ENCODE measurements at regions not wholly inside any gene's neighbourhood (a gene's known extent, or its start where the extent isn't known, plus 50 kb on each side); places are given as distances from the start of the nearest gene placed in this dataset.

- no peak for TF ChIP-seq CTCF (IDR thresholded peaks at IDR 0.05; ENCODE audit: low read depth, low read length, missing control alignments)
- no peak for DNase-seq (ENCODE audit: low read depth)
- H3K4me3 ChIP-seq (ENCODE audit: low read depth, low read length): no peak overlapping the region
These were observed 118.6 kb upstream of the BEND4 start for GRCh38 chr4:42271096-42271495.

GRCh38 chr4:42277291-42277690, 120.0 kb upstream of the SHISA3 start:
- no peak for TF ChIP-seq CTCF (IDR thresholded peaks at IDR 0.05; ENCODE audit: low read depth, low read length, missing control alignments)
- no peak for DNase-seq (ENCODE audit: low read depth)
- no peak overlapping the region for H3K4me3 ChIP-seq (ENCODE audit: low read depth, low read length)

GRCh38 chr4:42278709-42279324, 118.5 kb upstream of the SHISA3 start:
- TF ChIP-seq CTCF (IDR thresholded peaks at IDR 0.05; ENCODE audit: low read depth, low read length, missing control alignments): peak; percentile 35
- H3K4me3 ChIP-seq (ENCODE audit: low read depth, low read length): no peak overlapping the region
- DNase-seq (ENCODE audit: low read depth): no peak

- TF ChIP-seq CTCF (IDR thresholded peaks at IDR 0.05; ENCODE audit: low read depth, low read length, missing control alignments): peak; percentile 80
- DNase-seq (ENCODE audit: low read depth): no peak
- peak overlapping the region; percentile 3; the same call in 1 of the 2 replicates for H3K4me3 ChIP-seq (ENCODE audit: low read depth, low read length)
These were observed 116.8 kb upstream of the SHISA3 start for GRCh38 chr4:42280327-42281095.

- TF ChIP-seq CTCF (IDR thresholded peaks at IDR 0.05; ENCODE audit: low read depth, low read length, missing control alignments): no peak
- peak; percentile 41 for DNase-seq (ENCODE audit: low read depth)
- H3K4me3 ChIP-seq (ENCODE audit: low read depth, low read length): no peak overlapping the region
These were observed 115.8 kb upstream of the SHISA3 start for GRCh38 chr4:42281324-42282020.

- no peak overlapping the region for H3K4me3 ChIP-seq (ENCODE audit: low read depth, low read length)
- DNase-seq (ENCODE audit: low read depth): peak; percentile 47
- TF ChIP-seq CTCF (IDR thresholded peaks at IDR 0.05; ENCODE audit: low read depth, low read length, missing control alignments): peak; percentile 65
These were observed 115.0 kb upstream of the SHISA3 start for GRCh38 chr4:42282081-42282901.
